ENCODE measurements at regions not wholly inside any gene's neighbourhood (a gene's known extent, or its start where the extent isn't known, plus 50 kb on each side); places are given as distances from the start of the nearest gene placed in this dataset.
A peak's percentile ranks its signal among the peaks of the same experiment; 100 is the strongest.

- DNase-seq (ENCODE audit: low read depth in 1 of 2, low spot score in 2 of 2) (no peak), FAIRE-seq (no peak)
- Histone ChIP-seq H2AK5ac (ENCODE audit: low read depth, low read length) (0 out of 2 replicates have a peak overlapping the region, but pooled peaks have one; percentile 18), H3K56ac (replicated peaks; ENCODE audit: insufficient read length, low read depth, low read length) (no peak overlapping the region), H3K4me1 (replicated peaks in 1 of 4; ENCODE audit: control insufficient read depth in 3 of 4, insufficient read depth in 4 of 4, low read length in 3 of 4) (peaks cover 6 to 27% (median 23%) of the 10 kb centered on the region in 4 experiments), H4K5ac (ENCODE audit: insufficient read length, low read depth, low read length) (peak overlapping the region; percentile 49), H3K79me1 (ENCODE audit: low read depth, low read length) (no peaks in the 10 kb centered on the region; the same call in 1 of the 2 replicates), H3K18ac (ENCODE audit: extremely low read depth, low read length) (peak overlapping the region; percentile 26; the same call in 1 of the 2 replicates), H2BK12ac (ENCODE audit: low read depth, low read length) (no peak overlapping the region), H3K27ac (ENCODE audit: low read depth, low read length) (no peak overlapping the region), H2AFZ (ENCODE audit: low read length) (no peak overlapping the region), H3K9me3 (ENCODE audit: insufficient read depth in 2 of 2, low read depth in 1 of 2, low read length in 1 of 2) (no peaks in the 10 kb centered on the region), H3K4me2 (ENCODE audit: insufficient read depth in 1 of 2, low read depth in 2 of 2, low read length in 2 of 2) (peak overlapping the region in 1 of 2 experiments; percentile 73; a peak in 2 of 4 replicates), H2BK15ac (ENCODE audit: low read length) (peak overlapping the region; percentile 74; the same call in 1 of the 2 replicates), H3K79me2 (ENCODE audit: control insufficient read depth in 1 of 2, insufficient read depth in 2 of 2, low read length in 2 of 2) (peaks cover 0 to 44% of the 10 kb centered on the region in 2 experiments; a peak in 3 of 4 replicates), H2BK120ac (replicated peaks; ENCODE audit: low read depth, low read length) (no peak overlapping the region), H4K20me1 (replicated peaks in 1 of 2; ENCODE audit: control insufficient read depth in 1 of 2, insufficient read depth in 2 of 2, low read length in 2 of 2) (no peaks in the 10 kb centered on the region), H3K36me3 (ENCODE audit: control insufficient read depth in 2 of 4, insufficient read depth in 4 of 4, low read length in 3 of 4) (peaks cover 0 to 3% (median 0%) of the 10 kb centered on the region in 4 experiments; a peak in 3 of 8 replicates), H2BK5ac (ENCODE audit: low read depth, low read length) (no peak overlapping the region), H3K4ac (replicated peaks; ENCODE audit: insufficient read length, low read depth, low read length) (no peak overlapping the region), H3K23me2 (ENCODE audit: low read depth, low read length) (no peaks in the 10 kb centered on the region), H3K4me3 (ENCODE audit: extremely low read depth in 1 of 4, insufficient read depth in 2 of 4, low read depth in 3 of 4, low read length in 4 of 4) (no peak overlapping the region; a peak in 1 of 8 replicates), H3K27me3 (replicated peaks in 1 of 4; ENCODE audit: control insufficient read depth in 3 of 4, extremely low read depth in 1 of 4, insufficient read depth in 3 of 4, low read length in 3 of 4) (no peaks in the 10 kb centered on the region), H3K9ac (replicated peaks in 1 of 4; ENCODE audit: extremely low read depth in 1 of 4, low read depth in 3 of 4, low read length in 3 of 4) (no peak overlapping the region), H4K91ac (replicated peaks; ENCODE audit: insufficient read length, low read length) (peak overlapping the region; percentile 15), H3K23ac (ENCODE audit: insufficient read length) (no peak overlapping the region), H2BK20ac (ENCODE audit: low read length) (peak overlapping the region; percentile 56; the same call in 1 of the 2 replicates), H3K14ac (ENCODE audit: insufficient read length) (no peak overlapping the region), H4K8ac (ENCODE audit: extremely low read depth, insufficient read depth, low read length) (no peak overlapping the region)
- ChIA-PET CTCF (ENCODE audit: partially characterized antibody) (interaction anchor here (1.6 kb wide), 1 partner anchor 11 kb away, joined by 6 read pairs; no protein-coding TSS in a partner anchor), POLR2A (ENCODE audit: partially characterized antibody) (interaction anchor here (1.1 kb wide), 1 partner anchor 48 kb away, joined by 5 read pairs; no protein-coding TSS in a partner anchor)
- TF ChIP-seq TAF1 (IDR thresholded peaks at IDR 0.05; ENCODE audit: low read depth, low read length) (no peak), BCL11A (IDR thresholded peaks at IDR 0.05; ENCODE audit: low read depth in 2 of 2, low read length in 2 of 2) (no peak), EP300 (IDR thresholded peaks at IDR 0.05; ENCODE audit: borderline replicate concordance in 1 of 2, low read depth in 2 of 2, low read length in 2 of 2) (no peak)
- 96% methylated on average over 1 of the region's 1 CpG; no CpG with 5 or more reads in 1 of the 2 experiments for WGBS, 2 experiments (ENCODE audit: extremely low coverage in 1 of 2, insufficient coverage in 1 of 2, insufficient read length in 1 of 2, insufficient replicate concordance in 2 of 2, low coverage in 1 of 2, low lambda C conversion rate in 2 of 2, missing lambda C conversion rate in 1 of 2)
Observed at GRCh38 chr10:21289961-21290360, 235.5 kb downstream of the SKIDA1 start.
